HCT116 (cell line): ENCODE measurements at regions not wholly inside any gene's neighbourhood (a gene's known extent, or its start where the extent isn't known, plus 50 kb on each side); places are given as distances from the start of the nearest gene placed in this dataset.
"Not testable (repeated sequence)": the region's sequence is repeated elsewhere in the genome, so short reads cannot be mapped to it uniquely, and the experiment has no call there.

Experiments
- ATAC-seq: fragments of 200-7000 bp; cut with Tn5 transposase; 2 replicates; pipeline ENCODE4 v1.9.1; 2020; ENCODE audit warnings: mild to moderate bottlenecking, moderate library complexity
- BruUV-seq: library from RNA; stranded (reverse); fragments of 400-500 nt; replicated peaks from 2 replicates; lab custom pipeline; 2021; lab: Mats Ljungman, UMichigan
- CTCF ChIA-PET: fragments of 300-600 bp; sonication (Branson Sonifier 250); formaldehyde crosslinking; loops from one replicate; lab custom pipeline; 2021; ENCODE audit warnings: antibody characterized with exemption; lab: Charles Lee
- POLR2A ChIA-PET: fragments of 300-600, 350-600 bp; sonication (Branson Sonifier 250); formaldehyde crosslinking; loops from one replicate; lab custom pipeline; 2021; ENCODE audit warnings: antibody characterized with exemption; lab: Charles Lee
- RAD21 ChIA-PET, 2 experiments: fragments of 300-600 bp; sonication (Branson Sonifier 250); formaldehyde crosslinking; loops; one replicate each; lab custom pipeline; 2023; ENCODE audit warnings: low total read pairs in 2 of 2; ENCODE audit not compliant: uncharacterized antibody in 2 of 2, unreplicated experiment in 2 of 2, low non-redundant PET in 1 of 2; lab: Charles Lee
- DNase-seq: peaks from one replicate; pipeline ENCODE4 v3.0.0-alpha.2; 2010; ENCODE audit warnings: low read depth, low spot score
- H2AFZ ChIP-seq: fragments of 200-600 bp; shearing (Covaris generic), sonication (generic); 2 replicates; pipeline ENCODE4 v1.6.1; 2017; ENCODE audit warnings: low read depth, mixed run types, mixed read lengths, antibody characterized with exemption, low read length; ENCODE audit not compliant: poor library complexity, severe bottlenecking
- H3K27ac ChIP-seq: 2 replicates; pipeline ENCODE4 v1.5.1; 2012; ENCODE audit warnings: low read depth, low read length
- H3K27me3 ChIP-seq: fragments of 200-600 bp; sonication (generic); 2 replicates; pipeline ENCODE4 v1.6.1; 2016; ENCODE audit warnings: mixed run types, low read length, mixed read lengths; ENCODE audit not compliant: insufficient read depth
- H3K36me3 ChIP-seq, 2 experiments: fragments of 200-500 bp in 1 of 2; fragments of 200-600 bp in 1 of 2; sonication (Bioruptor generic) in 1 of 2; sonication (generic) in 1 of 2; 2 replicates each; pipeline versions ENCODE4 v1.5.1 to v1.6.1; 2014 to 2016; ENCODE audit warnings: low read length in 2 of 2, inconsistent platforms in 1 of 2, mixed read lengths in 1 of 2, mixed run types in 1 of 2; ENCODE audit not compliant: insufficient read depth in 2 of 2, control insufficient read depth in 1 of 2
- H3K4me1 ChIP-seq, 2 experiments: fragments of 200-600 bp in 1 of 2; sonication (generic) in 1 of 2; 2 replicates each; pipeline versions ENCODE4 v1.5.1 to v1.6.1; 2012 to 2017; ENCODE audit warnings: low read length in 2 of 2, inconsistent platforms in 1 of 2, mild to moderate bottlenecking in 1 of 2, mixed read lengths in 1 of 2, mixed run types in 1 of 2, moderate library complexity in 1 of 2; ENCODE audit not compliant: insufficient read depth in 2 of 2, control insufficient read depth in 1 of 2
- H3K4me2 ChIP-seq: fragments of 200-600 bp; sonication (generic); 2 replicates; pipeline ENCODE4 v1.6.1; 2017; ENCODE audit warnings: mixed run types, low read length, mixed read lengths
- H3K4me3 ChIP-seq, 2 experiments: fragments of 200-600 bp in 1 of 2; sonication (generic) in 1 of 2; replicated peaks in 1 of 2; 2 replicates each; pipeline ENCODE4 v1.5.1; 2011 to 2016; ENCODE audit warnings: low read length in 2 of 2, control low read depth in 1 of 2, low read depth in 1 of 2, mild to moderate bottlenecking in 1 of 2, mixed read lengths in 1 of 2, mixed run types in 1 of 2
- H3K79me2 ChIP-seq: fragments of 200-600 bp; sonication (generic); 2 replicates; pipeline ENCODE4 v1.6.1; 2017; ENCODE audit warnings: mild to moderate bottlenecking, mixed run types, low read length, moderate library complexity, mixed read lengths; ENCODE audit not compliant: insufficient read depth
- H3K9ac ChIP-seq: fragments of 200-600 bp; sonication (generic); 2 replicates; pipeline ENCODE4 v1.6.1; 2016; ENCODE audit warnings: low read length, mixed read lengths
- H3K9me2 ChIP-seq: fragments of 200-600 bp; sonication (generic), shearing (Covaris generic); 2 replicates; pipeline ENCODE4 v1.6.1; 2017; ENCODE audit warnings: mixed run types, mild to moderate bottlenecking, moderate library complexity; ENCODE audit not compliant: insufficient read depth
- H3K9me3 ChIP-seq, 2 experiments: fragments of 200-500 bp in 1 of 2; fragments of 200-600 bp in 1 of 2; sonication (Bioruptor generic) in 1 of 2; sonication (generic) in 1 of 2; 2 replicates each; pipeline ENCODE4 v1.6.1; 2014 to 2017; ENCODE audit warnings: low read length in 2 of 2, mixed read lengths in 2 of 2, inconsistent platforms in 1 of 2, low read depth in 1 of 2, mild to moderate bottlenecking in 1 of 2, mixed run types in 1 of 2, moderate library complexity in 1 of 2; ENCODE audit not compliant: control insufficient read depth in 1 of 2, insufficient read depth in 1 of 2
- H4K20me1 ChIP-seq: fragments of 200-600 bp; sonication (generic), shearing (Covaris generic); 2 replicates; pipeline ENCODE4 v1.6.1; 2017; ENCODE audit warnings: mixed run types, mild to moderate bottlenecking, moderate library complexity; ENCODE audit not compliant: insufficient read depth
- CEBPB ChIP-seq: IDR thresholded peaks from 2 replicates; pipeline ENCODE4 v1.6.1; 2012; ENCODE audit warnings: low read depth
- EGR1 ChIP-seq: IDR thresholded peaks from 2 replicates; pipeline ENCODE4 v1.6.1; 2012; ENCODE audit warnings: low read depth
- EZH2 ChIP-seq: fragments of 200-600 bp; sonication (generic); IDR thresholded peaks from 2 replicates; pipeline ENCODE4 v1.6.1; 2017; ENCODE audit warnings: antibody characterized with exemption, mixed run types
- EZH2phosphoT487 ChIP-seq: fragments of 200-600 bp; IDR thresholded peaks from 2 replicates; pipeline ENCODE4 v1.6.1; 2018; ENCODE audit warnings: antibody characterized with exemption, borderline replicate concordance
- POLR2A ChIP-seq: IDR thresholded peaks from 2 replicates; pipeline ENCODE4 v1.7.0; 2011; ENCODE audit warnings: borderline replicate concordance; ENCODE audit not compliant: insufficient read depth, insufficient read length; ENCODE audit errors: extremely low read depth
- RAD21 ChIP-seq: IDR thresholded peaks from 2 replicates; pipeline ENCODE4 v1.6.1; 2012; ENCODE audit warnings: low read depth, mild to moderate bottlenecking
- SIN3A ChIP-seq: IDR thresholded peaks from 2 replicates; pipeline ENCODE4 v1.6.1; 2012; ENCODE audit warnings: low read depth
- YY1 ChIP-seq: IDR thresholded peaks from 2 replicates; pipeline ENCODE4 v1.6.1; 2011; ENCODE audit warnings: low read length, low read depth, moderate library complexity, mild to moderate bottlenecking; ENCODE audit not compliant: insufficient replicate concordance; ENCODE audit errors: extremely low read depth
- intact Hi-C: fragments of 100-400 bp; cut with micrococcal nuclease; formaldehyde crosslinking; loops from 2 replicates; pipeline ENCODE4 v1.10.0; 2022
- TF ChIP-seq, protein P1 (sequence below): IDR thresholded peaks from 2 replicates; pipeline ENCODE4 v1.6.1; 2012
- TF ChIP-seq, protein P2 (sequence below): IDR thresholded peaks from 2 replicates; pipeline ENCODE4 v1.6.1; 2012; ENCODE audit warnings: low read depth

DNA sequence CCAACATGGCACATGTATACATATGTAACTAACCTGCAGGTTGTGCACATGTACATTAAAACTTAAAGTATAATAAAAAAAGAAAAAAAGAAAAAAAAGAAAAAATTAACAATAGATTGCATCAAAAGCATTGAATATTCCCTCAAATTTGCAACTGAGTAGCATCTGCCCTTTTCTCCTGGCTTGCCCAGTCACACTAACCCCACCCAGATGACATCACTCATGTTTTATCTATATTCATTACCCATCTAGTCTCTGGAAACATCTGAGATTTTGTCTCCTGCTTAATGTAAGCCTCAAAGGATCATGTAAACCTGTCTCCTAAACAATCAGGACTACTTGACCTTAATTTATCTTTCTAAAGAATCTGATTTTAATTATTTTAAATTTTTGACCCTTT lies 706.8 kb downstream of the CD109 start:
- intact Hi-C loops, result no loop called here
- ChIA-PET RAD21 (no interaction called here), POLR2A (no interaction called here), CTCF (no interaction called here)
- Histone ChIP-seq H3K27me3 (no peaks in the 10 kb centered on the region), H3K36me3 (no peaks in the 10 kb centered on the region), H3K9me3 (no peaks in the 10 kb centered on the region), H3K4me1 (no peaks in the 10 kb centered on the region), H2AFZ (no peak overlapping the region), H3K4me3 (no peak overlapping the region), H3K79me2 (no peaks in the 10 kb centered on the region), H3K4me2 (no peak overlapping the region), H3K9ac (no peak overlapping the region), H3K9me2 (no peaks in the 10 kb centered on the region), H4K20me1 (no peaks in the 10 kb centered on the region), H3K27ac (no peak overlapping the region)
- no TSS peak for BruUV-seq
- ATAC-seq, result no peak
- TF ChIP-seq EZH2phosphoT487 (no peak), SIN3A (no peak), YY1 (no peak), RAD21 (no peak), EZH2 (no peak), POLR2A (no peak), CEBPB (no peak), EGR1 (no peak)
- TF ChIP-seq, protein P1, sequence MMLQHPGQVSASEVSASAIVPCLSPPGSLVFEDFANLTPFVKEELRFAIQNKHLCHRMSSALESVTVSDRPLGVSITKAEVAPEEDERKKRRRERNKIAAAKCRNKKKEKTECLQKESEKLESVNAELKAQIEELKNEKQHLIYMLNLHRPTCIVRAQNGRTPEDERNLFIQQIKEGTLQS, result no peak
- TF ChIP-seq, protein P2, sequence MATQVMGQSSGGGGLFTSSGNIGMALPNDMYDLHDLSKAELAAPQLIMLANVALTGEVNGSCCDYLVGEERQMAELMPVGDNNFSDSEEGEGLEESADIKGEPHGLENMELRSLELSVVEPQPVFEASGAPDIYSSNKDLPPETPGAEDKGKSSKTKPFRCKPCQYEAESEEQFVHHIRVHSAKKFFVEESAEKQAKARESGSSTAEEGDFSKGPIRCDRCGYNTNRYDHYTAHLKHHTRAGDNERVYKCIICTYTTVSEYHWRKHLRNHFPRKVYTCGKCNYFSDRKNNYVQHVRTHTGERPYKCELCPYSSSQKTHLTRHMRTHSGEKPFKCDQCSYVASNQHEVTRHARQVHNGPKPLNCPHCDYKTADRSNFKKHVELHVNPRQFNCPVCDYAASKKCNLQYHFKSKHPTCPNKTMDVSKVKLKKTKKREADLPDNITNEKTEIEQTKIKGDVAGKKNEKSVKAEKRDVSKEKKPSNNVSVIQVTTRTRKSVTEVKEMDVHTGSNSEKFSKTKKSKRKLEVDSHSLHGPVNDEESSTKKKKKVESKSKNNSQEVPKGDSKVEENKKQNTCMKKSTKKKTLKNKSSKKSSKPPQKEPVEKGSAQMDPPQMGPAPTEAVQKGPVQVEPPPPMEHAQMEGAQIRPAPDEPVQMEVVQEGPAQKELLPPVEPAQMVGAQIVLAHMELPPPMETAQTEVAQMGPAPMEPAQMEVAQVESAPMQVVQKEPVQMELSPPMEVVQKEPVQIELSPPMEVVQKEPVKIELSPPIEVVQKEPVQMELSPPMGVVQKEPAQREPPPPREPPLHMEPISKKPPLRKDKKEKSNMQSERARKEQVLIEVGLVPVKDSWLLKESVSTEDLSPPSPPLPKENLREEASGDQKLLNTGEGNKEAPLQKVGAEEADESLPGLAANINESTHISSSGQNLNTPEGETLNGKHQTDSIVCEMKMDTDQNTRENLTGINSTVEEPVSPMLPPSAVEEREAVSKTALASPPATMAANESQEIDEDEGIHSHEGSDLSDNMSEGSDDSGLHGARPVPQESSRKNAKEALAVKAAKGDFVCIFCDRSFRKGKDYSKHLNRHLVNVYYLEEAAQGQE, result no peak
- no peak for DNase-seq

DNA sequence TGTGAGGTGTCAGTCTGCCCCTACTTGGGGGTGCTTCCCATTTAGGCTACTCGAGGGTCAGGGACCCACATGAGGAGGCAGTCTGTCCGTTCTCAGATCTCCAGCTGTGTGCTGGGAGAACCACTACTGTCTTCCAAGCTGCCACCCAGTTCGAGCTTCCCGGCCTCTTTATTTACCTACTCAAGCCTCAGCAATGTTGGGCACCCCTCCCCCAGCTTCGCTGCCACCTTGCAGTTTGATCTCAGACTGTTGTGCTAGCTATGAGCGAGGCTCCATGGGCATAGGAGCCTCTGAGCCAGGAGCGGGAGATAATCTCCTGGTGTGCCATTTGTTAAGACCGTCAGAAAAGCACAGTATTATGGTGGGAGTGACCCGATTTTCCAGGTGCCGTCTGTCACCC lies 682.4 kb downstream of the CD109 start:
- H3K9me3 ChIP-seq, H3K4me1 ChIP-seq, H3K36me3 ChIP-seq, H3K27me3 ChIP-seq, DNase-seq, H3K9ac ChIP-seq, POLR2A ChIA-PET, ATAC-seq, intact Hi-C loops, RAD21 ChIA-PET, H3K27ac ChIP-seq, H4K20me1 ChIP-seq, CTCF ChIA-PET, H2AFZ ChIP-seq, H3K4me2 ChIP-seq, H3K79me2 ChIP-seq, H3K9me2 ChIP-seq, H3K4me3 ChIP-seq, BruUV-seq: not testable (repeated sequence)
